ENCODE measurements at regions not wholly inside any gene's neighbourhood (a gene's known extent, or its start where the extent isn't known, plus 50 kb on each side); places are given as distances from the start of the nearest gene placed in this dataset.
"Not testable (repeated sequence)": the region's sequence is repeated elsewhere in the genome, so short reads cannot be mapped to it uniquely, and the experiment has no call there.

DNA sequence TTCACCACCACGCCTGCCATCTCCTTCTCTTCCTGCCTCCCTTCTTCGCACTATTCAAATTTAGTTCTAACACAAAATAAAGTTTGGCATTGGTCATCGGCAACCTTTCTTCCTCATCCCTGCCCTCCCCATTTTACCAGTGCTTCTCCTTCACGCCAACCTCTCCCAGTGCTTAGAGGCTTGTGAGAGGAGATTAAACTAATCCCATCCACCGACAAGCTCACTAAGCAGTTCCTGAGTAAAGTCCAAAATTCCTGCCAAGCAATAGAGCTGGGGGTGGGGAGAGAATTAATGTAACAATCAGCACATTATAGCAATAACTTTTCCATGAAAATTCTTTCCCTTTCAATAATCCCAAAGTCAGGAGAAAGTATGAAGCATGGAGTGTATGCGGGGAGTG, 157.4 kb upstream of the GMNC start:
- WGBS, 2 donors, result 49 to 53% methylated on average over 6 of the region's 6 CpGs
- TF ChIP-seq, protein P1, sequence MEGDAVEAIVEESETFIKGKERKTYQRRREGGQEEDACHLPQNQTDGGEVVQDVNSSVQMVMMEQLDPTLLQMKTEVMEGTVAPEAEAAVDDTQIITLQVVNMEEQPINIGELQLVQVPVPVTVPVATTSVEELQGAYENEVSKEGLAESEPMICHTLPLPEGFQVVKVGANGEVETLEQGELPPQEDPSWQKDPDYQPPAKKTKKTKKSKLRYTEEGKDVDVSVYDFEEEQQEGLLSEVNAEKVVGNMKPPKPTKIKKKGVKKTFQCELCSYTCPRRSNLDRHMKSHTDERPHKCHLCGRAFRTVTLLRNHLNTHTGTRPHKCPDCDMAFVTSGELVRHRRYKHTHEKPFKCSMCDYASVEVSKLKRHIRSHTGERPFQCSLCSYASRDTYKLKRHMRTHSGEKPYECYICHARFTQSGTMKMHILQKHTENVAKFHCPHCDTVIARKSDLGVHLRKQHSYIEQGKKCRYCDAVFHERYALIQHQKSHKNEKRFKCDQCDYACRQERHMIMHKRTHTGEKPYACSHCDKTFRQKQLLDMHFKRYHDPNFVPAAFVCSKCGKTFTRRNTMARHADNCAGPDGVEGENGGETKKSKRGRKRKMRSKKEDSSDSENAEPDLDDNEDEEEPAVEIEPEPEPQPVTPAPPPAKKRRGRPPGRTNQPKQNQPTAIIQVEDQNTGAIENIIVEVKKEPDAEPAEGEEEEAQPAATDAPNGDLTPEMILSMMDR (IDR thresholded peaks at IDR 0.05), result no peak
- no peak for TF ChIP-seq POLR2A (IDR thresholded peaks at IDR 0.05)
- no peak for DNase-seq
- Histone ChIP-seq H3K27me3 (no peaks in the 10 kb centered on the region), H3K4me1 (no peaks in the 10 kb centered on the region), H3K36me3 (no peaks in the 10 kb centered on the region), H3K27ac (no peak overlapping the region), H3K4me3 (no peak overlapping the region), H3K9me3 (no peaks in the 10 kb centered on the region)
- intact Hi-C loops (cut with DNase I), result no loop called here

DNA sequence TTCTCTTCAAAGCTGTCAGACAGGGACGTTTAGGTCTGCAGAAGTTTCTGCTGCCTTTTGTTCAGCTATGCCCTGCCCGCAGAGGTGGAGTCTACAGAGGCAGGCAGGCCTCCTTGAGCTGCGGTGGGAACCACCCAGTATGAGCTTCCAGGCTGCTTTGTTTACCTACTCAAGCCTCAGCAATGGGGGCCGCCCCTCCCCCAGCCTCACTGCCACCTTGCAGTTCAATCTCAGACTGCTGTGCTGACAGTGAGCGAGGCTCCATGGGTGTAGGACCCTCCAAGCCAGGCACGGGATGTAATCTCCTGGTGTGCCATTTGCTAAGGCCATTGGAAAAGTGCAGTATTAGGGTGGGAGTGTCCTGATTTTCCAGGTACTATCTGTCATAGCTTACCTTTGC, 153.5 kb upstream of the GMNC start:
- 66 to 67% methylated on average over 2 to 4 of the region's 6 CpGs for WGBS, 2 donors
- DNase-seq, H3K27ac ChIP-seq: not testable (repeated sequence)

DNA sequence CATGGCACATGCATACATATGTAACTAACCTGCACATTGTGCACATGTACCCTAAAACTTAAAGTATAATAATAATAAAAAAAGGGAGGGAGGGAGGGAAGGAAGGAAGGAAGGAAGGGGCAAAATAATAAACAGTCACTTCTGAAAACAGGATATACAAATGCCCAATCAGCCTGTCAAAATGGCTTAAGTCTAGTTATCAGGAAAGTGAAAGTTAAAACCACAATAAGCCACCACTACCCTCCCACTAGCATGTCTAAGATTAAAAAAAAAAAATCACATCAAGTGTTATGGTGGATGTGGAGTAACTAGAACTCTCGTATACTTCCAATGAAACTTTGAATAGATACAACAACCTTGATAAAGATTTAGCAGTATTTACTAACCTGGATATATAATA, 145.6 kb upstream of the GMNC start:
- 66 to 67% methylated on average over 1 of the region's 1 CpG for WGBS, 2 donors
- no peak for TF ChIP-seq POLR2A (IDR thresholded peaks at IDR 0.05)
- TF ChIP-seq, protein P1 (IDR thresholded peaks at IDR 0.05), result no peak
- Histone ChIP-seq H3K4me3 (no peak overlapping the region), H3K27ac (no peak overlapping the region), H3K27me3 (peaks cover 0 to 3% (median 0%) of the 10 kb centered on the region in 4 donors), H3K4me1 (no peaks in the 10 kb centered on the region), H3K36me3 (no peaks in the 10 kb centered on the region), H3K9me3 (no peaks in the 10 kb centered on the region)
- intact Hi-C loops (cut with DNase I), result no loop called here
- no peak for DNase-seq

More for the DNA sequence above, 153.5 kb upstream of the GMNC start:
- H3K27me3 ChIP-seq; intact Hi-C loops (cut with DNase I); H3K36me3 ChIP-seq; H3K4me1 ChIP-seq; H3K9me3 ChIP-seq; H3K4me3 ChIP-seq: not testable (repeated sequence)

DNA sequence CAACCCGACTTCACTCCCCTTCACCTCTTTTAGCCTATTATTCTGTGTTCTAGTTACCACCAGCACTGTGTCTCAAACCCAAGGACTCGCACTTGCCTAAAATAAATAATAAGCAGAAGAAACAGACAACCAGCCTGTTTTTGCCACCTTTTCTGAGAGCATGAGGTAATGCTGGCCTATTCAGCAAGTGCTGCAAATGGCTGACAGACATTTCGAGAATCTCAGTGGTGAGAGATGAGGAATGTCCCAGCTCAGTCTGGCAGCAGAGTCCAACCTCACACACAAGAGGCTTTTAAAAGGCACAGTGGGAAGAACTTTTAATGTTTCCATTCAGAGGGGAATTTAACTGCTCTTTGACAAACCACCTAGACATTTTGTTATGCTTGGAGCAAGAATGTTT, 143.3 kb upstream of the GMNC start:
- Histone ChIP-seq H3K36me3 (no peaks in the 10 kb centered on the region), H3K27me3 (peaks cover 0 to 3% (median 0%) of the 10 kb centered on the region in 4 donors), H3K4me3 (no peak overlapping the region), H3K4me1 (no peaks in the 10 kb centered on the region), H3K27ac (no peak overlapping the region), H3K9me3 (no peaks in the 10 kb centered on the region)
- no peak for TF ChIP-seq POLR2A (IDR thresholded peaks at IDR 0.05)
- TF ChIP-seq, protein P1 (IDR thresholded peaks at IDR 0.05), result no peak
- intact Hi-C loops (cut with DNase I), result no loop called here
- DNase-seq, result no peak
- WGBS, 2 donors, result 22 to 44% methylated on average over 3 of the region's 3 CpGs

DNA sequence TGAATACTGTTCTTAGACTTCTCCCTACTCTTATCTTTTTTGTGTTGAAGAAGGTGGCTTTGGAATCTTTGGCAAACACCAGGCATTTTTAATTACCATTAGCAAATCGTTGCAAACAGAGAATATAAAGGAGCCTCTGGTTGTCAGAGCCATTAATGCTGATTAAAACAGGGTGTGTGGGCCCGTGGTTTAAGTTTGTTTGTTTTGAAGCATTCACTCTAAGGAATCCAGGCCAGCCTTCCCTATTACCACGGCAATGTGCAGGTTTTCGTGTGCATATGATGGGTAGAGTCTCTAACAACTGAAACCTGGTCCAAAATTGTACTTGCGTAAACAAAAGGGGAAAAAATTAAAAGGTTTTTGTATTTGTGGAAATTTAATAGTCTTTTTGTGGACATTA, 141.2 kb upstream of the GMNC start:
- peaks cover 0 to 3% (median 0%) of the 10 kb centered on the region in 4 donors for H3K27me3 ChIP-seq
- TF ChIP-seq, protein P1 (IDR thresholded peaks at IDR 0.05), result no peak
- TF ChIP-seq POLR2A (IDR thresholded peaks at IDR 0.05), result no peak
- no peak overlapping the region for H3K4me3 ChIP-seq
- H3K4me1 ChIP-seq, result no peaks in the 10 kb centered on the region
- 47 to 55% methylated on average over 5 of the region's 5 CpGs for whole genome bisulfite sequencing, 2 donors
- no peak overlapping the region for H3K27ac ChIP-seq
- H3K9me3 ChIP-seq, result no peaks in the 10 kb centered on the region
- DNase-seq, result no peak
- intact Hi-C loops (cut with DNase I), result no loop called here
- no peaks in the 10 kb centered on the region for H3K36me3 ChIP-seq

DNA sequence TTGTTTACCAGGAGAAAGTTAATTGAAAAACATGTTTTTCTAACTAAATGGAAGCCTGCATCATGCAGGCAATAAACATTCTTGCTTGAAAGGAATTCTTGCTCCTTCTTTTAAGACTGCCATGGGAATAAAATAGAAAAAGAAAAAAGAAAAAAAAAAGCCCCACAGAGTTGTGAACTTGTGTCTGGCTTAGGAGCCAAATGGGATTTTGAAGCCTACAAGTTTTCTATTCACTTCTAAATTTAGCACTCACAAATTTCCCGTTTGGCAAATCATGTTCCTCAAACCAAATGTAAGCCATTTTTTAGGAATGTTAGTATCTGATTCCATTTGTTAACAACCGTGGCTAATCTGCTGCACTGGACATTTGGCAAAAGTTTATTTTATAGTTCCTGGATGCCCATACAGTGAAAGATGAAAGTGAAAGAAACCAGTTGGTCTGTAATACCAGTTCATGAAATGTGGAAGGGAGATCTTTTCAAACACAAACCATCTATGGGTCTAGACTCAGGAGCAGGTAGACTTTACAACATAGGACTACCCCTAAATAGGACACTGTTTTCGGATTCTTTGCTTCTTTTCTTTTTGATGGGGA, 133.8 kb upstream of the GMNC start:
- Histone ChIP-seq H3K4me1 (peaks cover 0 to 7% (median 0%) of the 10 kb centered on the region in 3 donors), H3K4me3 (no peak overlapping the region), H3K27ac (no peak overlapping the region), H3K27me3 (no peaks in the 10 kb centered on the region), H3K36me3 (no peaks in the 10 kb centered on the region), H3K9me3 (no peaks in the 10 kb centered on the region)
- WGBS, 2 donors, result 32 to 36% methylated on average over 3 of the region's 3 CpGs
- no peak for TF ChIP-seq POLR2A (IDR thresholded peaks at IDR 0.05)
- TF ChIP-seq, protein P1 (IDR thresholded peaks at IDR 0.05), result no peak
- intact Hi-C loops (cut with DNase I), result no loop called here
- DNase-seq, result no peak
